HUDEP-2 (cell line): ENCODE measurements at regions not wholly inside any gene's neighbourhood (a gene's known extent, or its start where the extent isn't known, plus 50 kb on each side); places are given as distances from the start of the nearest gene placed in this dataset.
"Not testable (repeated sequence)": the region's sequence is repeated elsewhere in the genome, so short reads cannot be mapped to it uniquely, and the experiment has no call there.

Experiments used
- DNase-seq, 76 experiments: peaks; one replicate each; lab custom pipeline; 2025; ENCODE audit not compliant: unreplicated experiment in 76 of 76; lab: John Stamatoyannopoulos, UW

- no peak for DNase-seq
Measured at GRCh38 chr17:54455251-54455868, 445.3 kb upstream of the TOM1L1 start.

- not testable (repeated sequence) for DNase-seq
Measured at GRCh38 chr17:54465443-54465842, 435.2 kb upstream of the TOM1L1 start.

GRCh38 chr17:54466875-54467274 lies 433.8 kb upstream of the TOM1L1 start:
- DNase-seq = no peak

GRCh38 chr17:54482843-54483242 lies 417.8 kb upstream of the TOM1L1 start:
- no peak for DNase-seq

- DNase-seq = no peak
Measured at GRCh38 chr17:54493691-54494090, 407.0 kb upstream of the TOM1L1 start.

GRCh38 chr17:54494721-54495715 lies 405.6 kb upstream of the TOM1L1 start:
- DNase-seq = no peak

GRCh38 chr17:54505404-54505803 lies 395.2 kb upstream of the TOM1L1 start:
- no peak for DNase-seq

GRCh38 chr17:54518706-54519105 lies 381.9 kb upstream of the TOM1L1 start:
- DNase-seq = no peak

GRCh38 chr17:54521137-54521536 lies 379.5 kb upstream of the TOM1L1 start:
- DNase-seq = no peak

- no peak for DNase-seq
Measured at GRCh38 chr17:54524501-54524900, 376.2 kb upstream of the TOM1L1 start.

GRCh38 chr17:54527941-54528340 lies 372.7 kb upstream of the TOM1L1 start:
- no peak for DNase-seq

- no peak for DNase-seq
Measured at GRCh38 chr17:54530398-54530797, 370.3 kb upstream of the TOM1L1 start.

- no peak for DNase-seq
Measured at GRCh38 chr17:54536306-54536705, 364.3 kb upstream of the TOM1L1 start.

GRCh38 chr17:54537656-54538055 lies 363.0 kb upstream of the TOM1L1 start:
- no peak for DNase-seq

GRCh38 chr17:54544249-54544648 lies 356.4 kb upstream of the TOM1L1 start:
- DNase-seq = no peak

GRCh38 chr17:54559883-54560282 lies 340.8 kb upstream of the TOM1L1 start:
- DNase-seq = no peak

GRCh38 chr17:54608634-54609155 lies 292.0 kb upstream of the TOM1L1 start:
- DNase-seq = no peak

GRCh38 chr17:54620399-54620978 lies 280.2 kb upstream of the TOM1L1 start:
- no peak for DNase-seq

- DNase-seq = no peak
Measured at GRCh38 chr17:54623746-54624145, 276.9 kb upstream of the TOM1L1 start.

- no peak for DNase-seq
Measured at GRCh38 chr17:54626146-54626703, 274.4 kb upstream of the TOM1L1 start.

GRCh38 chr17:54639426-54639825 lies 261.2 kb upstream of the TOM1L1 start:
- DNase-seq = not testable (repeated sequence)
